Tibial artery (tissue), 4 donors: ENCODE measurements at regions not wholly inside any gene's neighbourhood (a gene's known extent, or its start where the extent isn't known, plus 50 kb on each side); places are given as distances from the start of the nearest gene placed in this dataset.

Experiments used
- DNase-seq, 2 donors: peaks; one replicate each; pipeline ENCODE4 v3.0.0-alpha.2; 2019
- H3K27ac ChIP-seq, 2 donors: fragments of 200-600 bp; sonication (generic) in 1 of 2; 1 replicate in 1 of 2; 2 replicates in 1 of 2; pipeline ENCODE4 v1.5.1; 2018 to 2019; ENCODE audit warnings: mild to moderate bottlenecking in 1 of 2
- H3K27me3 ChIP-seq, 2 donors: fragments of 200-600 bp; sonication (generic) in 1 of 2; one replicate each; pipeline versions ENCODE4 v1.5.1 to v1.6.0; 2016 to 2019
- H3K36me3 ChIP-seq, 3 donors: fragments of 200-600 bp; sonication (generic) in 2 of 3; one replicate each; pipeline ENCODE4 v1.5.1; 2016 to 2019; ENCODE audit warnings: mild to moderate bottlenecking in 2 of 3
- H3K4me1 ChIP-seq, 4 donors: fragments of 200-600 bp; sonication (generic) in 2 of 4; 1 replicate in 3 of 4; 2 replicates in 1 of 4; pipeline ENCODE4 v1.5.1; 2016 to 2019
- H3K4me3 ChIP-seq, 2 donors: fragments of 200-600 bp; sonication (generic) in 1 of 2; 1 replicate in 1 of 2; 2 replicates in 1 of 2; pipeline ENCODE4 v1.5.1; 2018 to 2019; ENCODE audit warnings: mild to moderate bottlenecking in 2 of 2
- H3K9me3 ChIP-seq, 3 donors: fragments of 200-600 bp; sonication (generic) in 1 of 3; one replicate each; pipeline ENCODE4 v1.5.1; 2016 to 2019
- intact Hi-C: fragments of 100-400 bp; cut with DNase I; formaldehyde crosslinking; loops from one replicate; pipeline ENCODE4 v1.15.0; 2023; ENCODE audit warnings: low total_unique reads
- TF ChIP-seq, protein P1 (sequence below), 2 experiments: fragments of 200-600 bp in 1 of 2; fragments of 450-650 bp in 1 of 2; IDR thresholded peaks; one replicate each; pipeline ENCODE4 v1.5.1; 2017 to 2019; ENCODE audit warnings: antibody characterized with exemption in 2 of 2, mild to moderate bottlenecking in 1 of 2, moderate library complexity in 1 of 2

DNA sequence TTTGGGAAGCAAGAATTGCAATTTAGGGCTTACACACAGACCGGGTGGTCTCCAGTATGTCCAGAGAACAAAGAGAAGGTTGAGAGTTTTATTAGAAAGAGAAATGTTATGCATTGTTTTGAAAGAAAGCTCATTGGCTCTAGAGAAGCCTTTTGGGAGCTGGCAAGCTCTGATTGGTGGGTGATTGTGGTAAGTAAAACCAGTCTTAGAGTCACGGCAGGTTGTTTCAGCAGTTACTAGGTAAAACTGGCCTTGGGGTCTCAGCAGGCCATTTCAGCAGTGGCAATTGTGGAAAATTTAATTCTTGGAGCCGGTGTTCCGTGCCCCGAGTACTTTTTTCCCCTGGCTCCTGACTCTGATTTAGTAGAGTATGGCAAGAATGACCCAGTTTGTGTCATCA lies 78.1 kb downstream of the MRPL46 start:
- Histone ChIP-seq H3K9me3 (no peaks in the 10 kb centered on the region), H3K27me3 (no peaks in the 10 kb centered on the region), H3K27ac (no peak overlapping the region), H3K4me3 (no peak overlapping the region), H3K36me3 (no peaks in the 10 kb centered on the region), H3K4me1 (no peaks in the 10 kb centered on the region)
- TF ChIP-seq, protein P1, sequence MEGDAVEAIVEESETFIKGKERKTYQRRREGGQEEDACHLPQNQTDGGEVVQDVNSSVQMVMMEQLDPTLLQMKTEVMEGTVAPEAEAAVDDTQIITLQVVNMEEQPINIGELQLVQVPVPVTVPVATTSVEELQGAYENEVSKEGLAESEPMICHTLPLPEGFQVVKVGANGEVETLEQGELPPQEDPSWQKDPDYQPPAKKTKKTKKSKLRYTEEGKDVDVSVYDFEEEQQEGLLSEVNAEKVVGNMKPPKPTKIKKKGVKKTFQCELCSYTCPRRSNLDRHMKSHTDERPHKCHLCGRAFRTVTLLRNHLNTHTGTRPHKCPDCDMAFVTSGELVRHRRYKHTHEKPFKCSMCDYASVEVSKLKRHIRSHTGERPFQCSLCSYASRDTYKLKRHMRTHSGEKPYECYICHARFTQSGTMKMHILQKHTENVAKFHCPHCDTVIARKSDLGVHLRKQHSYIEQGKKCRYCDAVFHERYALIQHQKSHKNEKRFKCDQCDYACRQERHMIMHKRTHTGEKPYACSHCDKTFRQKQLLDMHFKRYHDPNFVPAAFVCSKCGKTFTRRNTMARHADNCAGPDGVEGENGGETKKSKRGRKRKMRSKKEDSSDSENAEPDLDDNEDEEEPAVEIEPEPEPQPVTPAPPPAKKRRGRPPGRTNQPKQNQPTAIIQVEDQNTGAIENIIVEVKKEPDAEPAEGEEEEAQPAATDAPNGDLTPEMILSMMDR (IDR thresholded peaks at IDR 0.05), result no peak
- DNase-seq, result no peak
- intact Hi-C loops, result no loop called here

DNA sequence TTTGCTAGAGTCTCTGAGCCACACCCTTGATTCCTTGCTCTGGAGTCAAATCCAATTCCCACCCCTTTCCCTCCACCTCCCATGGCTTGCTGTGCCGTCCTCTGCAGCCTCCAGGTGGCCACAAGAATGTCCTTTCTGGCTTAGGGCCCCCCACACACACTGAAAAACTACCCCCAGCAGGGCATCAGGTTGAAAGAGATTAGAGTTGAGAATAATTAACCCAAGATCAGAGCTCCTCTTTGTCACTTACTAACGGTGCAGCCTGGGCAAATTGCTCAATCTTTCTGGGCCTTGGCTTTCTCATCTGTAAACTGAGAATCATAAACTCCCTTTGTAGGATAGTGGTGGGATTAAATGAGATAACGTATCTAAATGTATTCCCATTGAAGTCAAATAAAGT lies 78.5 kb downstream of the MRPL46 start:
- H3K36me3 ChIP-seq, result no peaks in the 10 kb centered on the region
- TF ChIP-seq, protein P1 (IDR thresholded peaks at IDR 0.05), result no peak
- no peak overlapping the region for H3K4me3 ChIP-seq
- H3K4me1 ChIP-seq, result no peaks in the 10 kb centered on the region
- H3K9me3 ChIP-seq, result no peaks in the 10 kb centered on the region
- H3K27me3 ChIP-seq, result no peaks in the 10 kb centered on the region
- H3K27ac ChIP-seq, result no peak overlapping the region
- no peak for DNase-seq
- intact Hi-C loops, result no loop called here

DNA sequence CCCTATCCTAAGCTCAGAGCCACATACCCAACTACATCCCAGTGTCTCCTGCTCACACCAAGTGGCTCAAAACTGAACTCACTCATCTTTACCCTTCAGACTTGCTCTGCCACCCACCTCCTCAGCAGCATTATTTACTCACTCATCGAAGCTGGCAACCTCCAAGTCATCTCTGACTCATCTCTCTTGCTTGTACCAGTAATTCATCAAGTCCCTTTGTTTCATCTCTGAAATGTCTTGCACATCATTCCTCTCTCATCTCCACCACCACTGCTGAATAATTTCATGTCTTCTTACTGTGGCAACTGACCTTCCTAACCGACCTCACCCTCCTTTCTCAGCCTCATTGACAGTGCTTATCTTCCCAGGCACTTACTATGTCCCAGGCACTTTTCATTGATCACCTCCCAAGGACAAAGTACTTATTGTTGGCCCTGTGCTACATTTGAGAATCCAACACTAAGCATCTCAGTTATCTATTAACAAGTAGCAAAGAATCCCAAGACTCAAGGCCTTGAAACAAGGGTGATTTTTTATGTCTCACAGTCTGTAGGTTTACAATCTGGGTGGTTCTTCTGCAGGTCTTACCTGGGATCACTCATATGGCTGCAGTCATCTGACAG lies 82.0 kb downstream of the MRPL46 start:
- intact Hi-C loops, result no loop called here
- no peak for DNase-seq
- peaks cover 0 to 15% (median 5%) of the 10 kb centered on the region in 4 donors for H3K4me1 ChIP-seq
- no peaks in the 10 kb centered on the region for H3K27me3 ChIP-seq
- H3K36me3 ChIP-seq, result no peaks in the 10 kb centered on the region
- H3K4me3 ChIP-seq, result no peak overlapping the region
- no peaks in the 10 kb centered on the region for H3K9me3 ChIP-seq
- no peak overlapping the region for H3K27ac ChIP-seq
- TF ChIP-seq, protein P1 (IDR thresholded peaks at IDR 0.05), result no peak

DNA sequence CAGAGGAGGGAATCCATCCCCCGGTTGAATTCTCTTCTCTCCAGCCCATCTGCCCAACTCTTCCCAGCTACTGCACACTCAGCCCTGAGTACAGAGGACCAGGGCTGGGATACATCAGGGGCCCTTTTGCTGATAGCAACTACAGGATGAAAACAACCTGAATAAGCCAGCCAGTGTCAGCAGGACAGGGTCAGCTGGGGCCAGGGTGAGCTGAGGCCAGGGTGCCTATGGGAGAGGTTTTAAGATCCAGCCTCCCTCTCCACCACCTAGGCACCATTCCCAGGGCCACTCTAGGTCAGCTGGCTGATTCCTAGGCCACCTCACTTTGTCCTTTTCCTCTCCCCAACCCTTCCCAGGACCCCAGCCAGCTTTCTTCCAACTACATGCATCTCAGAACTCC lies 83.8 kb downstream of the MRPL46 start:
- Histone ChIP-seq H3K4me3 (no peak overlapping the region), H3K27me3 (no peaks in the 10 kb centered on the region), H3K4me1 (peaks cover 0 to 15% (median 5%) of the 10 kb centered on the region in 4 donors), H3K36me3 (no peaks in the 10 kb centered on the region), H3K9me3 (no peaks in the 10 kb centered on the region), H3K27ac (no peak overlapping the region)
- no peak for DNase-seq
- intact Hi-C loops, result no loop called here
- TF ChIP-seq, protein P1 (IDR thresholded peaks at IDR 0.05), result no peak

DNA sequence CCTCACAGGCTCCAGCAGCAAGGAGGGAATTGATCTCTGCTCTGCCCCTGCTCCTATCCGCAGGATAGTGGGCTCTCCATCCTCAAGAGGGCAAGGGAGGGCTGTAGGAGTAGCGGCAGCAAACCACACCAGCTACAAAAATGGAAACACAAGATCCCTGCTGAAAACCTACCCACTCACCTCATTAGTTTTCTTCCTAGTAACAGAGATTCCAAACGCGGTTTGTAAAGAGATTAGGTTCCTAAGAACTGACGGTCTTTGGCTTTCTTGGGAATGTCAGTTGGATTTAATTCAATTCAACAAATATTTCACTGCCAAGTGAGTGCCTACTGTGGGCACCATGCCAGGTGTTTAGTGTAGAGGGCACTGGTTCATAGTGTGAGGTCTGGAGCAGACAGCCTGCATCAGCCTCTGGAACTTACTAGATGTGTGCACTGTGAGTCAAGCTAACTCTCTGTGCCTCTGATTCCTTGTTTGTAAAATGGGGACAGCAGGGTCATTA lies 84.7 kb downstream of the MRPL46 start:
- no peak for DNase-seq
- Histone ChIP-seq H3K36me3 (no peaks in the 10 kb centered on the region), H3K27ac (no peak overlapping the region), H3K4me1 (peaks cover 0 to 15% (median 5%) of the 10 kb centered on the region in 4 donors), H3K27me3 (no peaks in the 10 kb centered on the region), H3K4me3 (no peak overlapping the region), H3K9me3 (no peaks in the 10 kb centered on the region)
- TF ChIP-seq, protein P1 (IDR thresholded peaks at IDR 0.05), result no peak
- intact Hi-C loops, result no loop called here
